Activated CD8-positive, alpha-beta memory T cell treated with anti-CD3 and anti-CD28 coated beads, Interleukin-2, amount 10 ng/mL, durations not matched to agents 7 days and 5 days (primary cell): ENCODE measurements at regions not wholly inside any gene's neighbourhood (a gene's known extent, or its start where the extent isn't known, plus 50 kb on each side); places are given as distances from the start of the nearest gene placed in this dataset.

Experiments
- ATAC-seq: fragments of 150-1000 bp; cut with Tn5 transposase; one replicate; pipeline ENCODE4 v1.10.0; 2021; ENCODE audit warnings: moderate library complexity
- CTCF ChIA-PET: fragments of 350-600 bp; sonication (Branson Sonifier 250); formaldehyde crosslinking; loops from one replicate; lab custom pipeline; 2021; ENCODE audit warnings: antibody characterized with exemption; lab: Charles Lee
- DNase-seq: peaks from one replicate; pipeline ENCODE4 v3.0.0-alpha.2; 2020
- H3K27ac Mint-ChIP-seq: one replicate; pipeline ENCODE4 v1.8.0; 2021; ENCODE audit warnings: mild to moderate bottlenecking, mixed read lengths
- H3K27me3 Mint-ChIP-seq: one replicate; pipeline ENCODE4 v1.8.0; 2021; ENCODE audit warnings: mixed read lengths
- H3K36me3 Mint-ChIP-seq: one replicate; pipeline ENCODE4 v1.8.0; 2021; ENCODE audit warnings: mild to moderate bottlenecking, mixed read lengths
- H3K4me1 Mint-ChIP-seq: one replicate; pipeline ENCODE4 v1.8.0; 2021; ENCODE audit warnings: mixed read lengths
- H3K4me3 Mint-ChIP-seq: one replicate; pipeline ENCODE4 v1.8.0; 2021; ENCODE audit warnings: mild to moderate bottlenecking, moderate library complexity, mixed read lengths
- H3K9me3 Mint-ChIP-seq: one replicate; pipeline ENCODE4 v1.8.0; 2022; ENCODE audit warnings: low read depth, mixed read lengths

DNA sequence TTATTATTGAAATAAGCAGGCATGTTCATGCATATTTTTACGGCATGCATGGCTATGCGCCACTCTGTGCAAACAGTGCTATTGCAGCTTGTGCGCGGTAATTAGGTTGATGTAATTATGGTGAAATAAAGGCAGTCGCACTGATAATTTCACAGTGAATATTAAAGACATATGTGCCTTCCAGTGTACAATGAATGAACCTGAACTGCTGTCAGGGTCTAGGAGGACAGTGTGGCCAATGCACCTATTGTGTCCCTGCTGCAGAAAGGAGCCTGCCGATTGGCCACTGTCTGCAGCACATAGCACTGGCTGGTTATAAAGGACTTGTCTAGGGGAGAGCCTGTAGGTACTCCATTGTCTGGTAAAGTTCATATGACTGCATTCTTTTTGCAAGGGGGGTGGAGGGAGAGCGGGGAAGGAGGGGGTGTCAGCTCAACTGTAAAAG, 340.4 kb downstream of the USP25 start:
- CTCF ChIA-PET, result no interaction called here
- H3K36me3 Mint-ChIP-seq, result no peaks in the 10 kb centered on the region
- H3K4me1 Mint-ChIP-seq, result no peaks in the 10 kb centered on the region
- no peak overlapping the region for H3K27ac Mint-ChIP-seq
- ATAC-seq (no peak), DNase-seq (no peak)
- no peaks in the 10 kb centered on the region for H3K9me3 Mint-ChIP-seq
- no peaks in the 10 kb centered on the region for H3K27me3 Mint-ChIP-seq
- no peak overlapping the region for H3K4me3 Mint-ChIP-seq

DNA sequence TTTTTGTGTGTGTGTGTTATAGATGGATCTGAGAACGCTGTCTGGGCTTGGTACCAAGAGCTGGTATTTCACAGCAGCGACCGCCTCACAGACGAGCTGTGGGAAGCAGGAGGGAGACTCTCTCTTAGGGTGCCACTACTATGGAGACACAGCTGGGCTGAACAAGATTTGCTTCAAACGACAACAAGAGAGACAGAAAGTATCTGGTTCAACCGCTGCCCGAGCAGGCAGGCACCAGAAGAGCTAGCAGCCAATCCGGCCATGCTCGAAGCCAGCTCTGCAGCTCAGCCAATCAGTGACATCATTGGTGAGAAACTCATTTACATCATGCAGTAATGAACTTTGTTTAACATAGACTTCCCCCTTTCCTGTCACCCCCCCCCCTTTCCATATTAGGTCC, 341.3 kb downstream of the USP25 start:
- H3K9me3 Mint-ChIP-seq, result no peaks in the 10 kb centered on the region
- no peaks in the 10 kb centered on the region for H3K36me3 Mint-ChIP-seq
- DNase-seq (no peak), ATAC-seq (no peak)
- H3K4me3 Mint-ChIP-seq, result no peak overlapping the region
- CTCF ChIA-PET, result no interaction called here
- H3K27ac Mint-ChIP-seq, result no peak overlapping the region
- no peaks in the 10 kb centered on the region for H3K4me1 Mint-ChIP-seq
- H3K27me3 Mint-ChIP-seq, result no peaks in the 10 kb centered on the region

DNA sequence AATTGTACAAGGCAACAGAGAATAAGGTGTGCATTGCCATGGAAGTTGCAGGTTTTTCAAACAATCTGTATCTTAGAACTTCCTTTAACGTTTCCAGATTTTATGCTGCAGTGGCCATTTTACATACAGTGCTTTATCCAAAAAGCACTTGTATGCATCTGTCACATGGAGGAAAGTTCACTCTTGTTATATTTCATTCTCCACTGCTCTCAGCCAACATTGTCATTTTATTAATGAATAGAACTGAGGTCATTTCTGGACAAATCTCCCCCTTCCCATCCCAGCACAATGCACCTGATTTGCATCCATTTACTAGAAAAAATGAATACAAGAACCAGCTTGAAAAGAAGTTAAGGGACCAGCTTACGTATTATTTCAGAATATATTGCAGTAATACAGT, 342.0 kb downstream of the USP25 start:
- no peaks in the 10 kb centered on the region for H3K27me3 Mint-ChIP-seq
- no peak overlapping the region for H3K4me3 Mint-ChIP-seq
- no peaks in the 10 kb centered on the region for H3K4me1 Mint-ChIP-seq
- no peaks in the 10 kb centered on the region for H3K36me3 Mint-ChIP-seq
- H3K9me3 Mint-ChIP-seq, result no peaks in the 10 kb centered on the region
- CTCF ChIA-PET, result no interaction called here
- no peak overlapping the region for H3K27ac Mint-ChIP-seq
- DNase-seq, result no peak
- ATAC-seq, result no peak

DNA sequence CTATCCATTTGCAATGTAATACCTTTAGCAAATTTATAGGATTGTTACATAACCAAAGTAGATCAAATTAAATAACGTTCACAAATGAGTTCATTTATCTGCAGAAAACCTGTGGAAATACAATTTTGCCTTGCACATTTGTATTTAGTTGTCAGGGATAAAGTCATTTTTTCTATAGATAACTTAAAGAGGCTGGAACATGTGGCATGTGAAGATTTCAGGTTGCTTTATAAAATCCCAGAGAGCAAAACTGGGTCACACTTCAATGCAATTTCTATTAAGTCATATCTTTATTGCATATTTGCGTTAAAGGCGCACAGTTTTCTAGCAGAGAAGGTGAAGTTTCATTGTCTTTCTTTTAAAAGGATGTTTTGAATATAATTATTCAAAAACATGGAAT, 342.4 kb downstream of the USP25 start:
- ATAC-seq, result no peak
- Mint-ChIP-seq H3K4me3 (no peak overlapping the region), H3K9me3 (no peaks in the 10 kb centered on the region), H3K36me3 (no peaks in the 10 kb centered on the region), H3K27ac (no peak overlapping the region), H3K27me3 (no peaks in the 10 kb centered on the region), H3K4me1 (no peaks in the 10 kb centered on the region)
- CTCF ChIA-PET, result no interaction called here
- no peak for DNase-seq

DNA sequence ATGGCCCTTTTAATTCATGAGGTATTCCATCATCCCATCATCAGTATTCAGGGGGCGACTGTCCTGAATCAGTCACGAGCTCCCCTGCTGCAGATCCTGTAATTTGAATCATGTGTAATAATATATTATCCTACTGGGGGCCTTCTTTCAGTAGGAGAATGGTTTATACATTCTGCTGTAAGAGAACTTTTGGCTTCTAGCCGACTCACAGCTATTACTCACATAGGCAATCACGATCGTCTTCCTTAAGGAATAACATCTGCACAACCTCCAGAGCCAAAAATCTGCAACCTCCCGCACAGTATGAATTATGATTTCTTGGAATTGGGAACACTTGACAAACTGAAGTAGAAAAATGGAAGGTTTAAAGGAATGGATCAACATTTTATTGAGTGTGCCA, 343.0 kb downstream of the USP25 start:
- no peak overlapping the region for H3K27ac Mint-ChIP-seq
- no peak overlapping the region for H3K4me3 Mint-ChIP-seq
- no peaks in the 10 kb centered on the region for H3K9me3 Mint-ChIP-seq
- ATAC-seq (no peak), DNase-seq (no peak)
- no peaks in the 10 kb centered on the region for H3K4me1 Mint-ChIP-seq
- CTCF ChIA-PET, result no interaction called here
- H3K36me3 Mint-ChIP-seq, result no peaks in the 10 kb centered on the region
- H3K27me3 Mint-ChIP-seq, result no peaks in the 10 kb centered on the region

DNA sequence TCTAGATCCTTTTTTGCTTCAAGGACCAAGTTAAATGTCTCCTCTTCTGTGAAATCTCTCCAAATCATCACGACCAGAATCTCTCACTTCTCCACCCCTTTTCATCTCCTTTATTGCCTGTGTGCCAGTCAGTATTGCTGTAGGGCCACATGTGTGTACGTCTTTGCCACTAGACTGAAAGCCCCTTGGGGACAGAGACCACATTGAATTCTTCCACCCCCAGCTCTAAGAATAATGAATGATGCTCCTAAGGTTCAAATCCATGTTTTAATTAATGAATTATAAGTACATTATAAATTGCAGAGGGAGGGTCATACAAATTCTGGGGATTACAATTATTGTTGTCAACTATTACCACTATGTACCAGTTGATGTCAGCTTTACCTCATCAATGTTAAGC, 343.8 kb downstream of the USP25 start:
- H3K4me3 Mint-ChIP-seq, result no peak overlapping the region
- DNase-seq, result no peak
- H3K27ac Mint-ChIP-seq, result no peak overlapping the region
- no peaks in the 10 kb centered on the region for H3K36me3 Mint-ChIP-seq
- H3K4me1 Mint-ChIP-seq, result no peaks in the 10 kb centered on the region
- ATAC-seq, result no peak
- no peaks in the 10 kb centered on the region for H3K9me3 Mint-ChIP-seq
- no peaks in the 10 kb centered on the region for H3K27me3 Mint-ChIP-seq
- CTCF ChIA-PET, result no interaction called here

DNA sequence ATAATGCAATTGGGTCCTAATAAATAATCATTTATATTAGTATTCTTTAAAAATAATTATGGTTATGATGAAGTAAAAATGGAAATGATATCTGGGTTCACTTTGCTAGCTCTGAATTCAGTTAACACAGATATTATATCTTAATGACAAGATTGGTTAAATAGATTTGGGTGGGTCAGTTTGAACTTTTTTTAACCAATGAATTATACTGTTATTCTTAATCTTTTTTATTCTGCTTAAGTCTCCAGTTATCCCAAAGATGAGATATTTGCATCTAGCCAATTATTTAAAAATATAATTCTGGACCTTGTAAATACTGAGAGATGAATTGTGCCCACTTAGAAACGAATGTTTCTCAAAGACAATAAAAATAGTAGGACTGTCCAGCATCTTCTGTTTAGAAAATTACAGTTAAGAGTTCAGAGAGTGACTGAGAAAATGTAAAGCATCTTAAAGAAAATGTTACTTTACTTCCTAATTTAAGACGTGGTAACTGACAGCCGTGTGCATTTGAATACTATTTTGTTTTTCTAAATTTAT, 345.2 kb downstream of the USP25 start:
- CTCF ChIA-PET, result no interaction called here
- no peaks in the 10 kb centered on the region for H3K27me3 Mint-ChIP-seq
- no peak overlapping the region for H3K27ac Mint-ChIP-seq
- H3K36me3 Mint-ChIP-seq, result no peaks in the 10 kb centered on the region
- DNase-seq (no peak), ATAC-seq (no peak)
- H3K9me3 Mint-ChIP-seq, result no peaks in the 10 kb centered on the region
- H3K4me1 Mint-ChIP-seq, result no peaks in the 10 kb centered on the region
- H3K4me3 Mint-ChIP-seq, result no peak overlapping the region

DNA sequence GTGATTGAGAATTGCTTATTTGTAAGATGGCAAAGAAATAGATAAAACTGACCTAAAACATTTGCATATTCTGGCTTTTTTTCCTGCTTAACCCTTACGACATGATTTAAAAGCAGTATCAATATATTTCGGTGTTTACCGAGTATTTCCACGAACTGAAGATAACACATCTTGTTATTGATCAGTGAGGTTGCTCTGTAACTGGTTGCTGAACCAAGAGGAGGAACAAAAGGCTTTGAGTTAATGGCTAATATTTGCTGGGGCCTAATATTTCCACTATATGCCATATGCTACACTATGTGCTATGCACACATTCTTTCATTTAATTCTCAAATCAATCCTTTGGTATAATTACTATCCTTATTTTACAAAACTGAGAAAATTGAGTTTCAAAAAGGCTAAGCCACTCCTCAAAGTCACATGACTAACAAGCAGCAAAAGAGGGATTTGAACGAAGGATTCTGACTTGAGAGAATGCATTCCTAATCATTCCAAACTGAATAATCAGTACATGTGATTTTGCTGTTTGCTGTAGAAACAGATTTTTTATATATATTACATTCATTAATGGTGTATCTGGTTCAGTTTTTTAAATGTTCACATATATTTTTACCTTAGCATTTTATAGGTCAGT, 346.0 kb downstream of the USP25 start:
- H3K4me3 Mint-ChIP-seq, result no peak overlapping the region
- no peak for DNase-seq
- no peaks in the 10 kb centered on the region for H3K9me3 Mint-ChIP-seq
- CTCF ChIA-PET, result no interaction called here
- H3K27me3 Mint-ChIP-seq, result no peaks in the 10 kb centered on the region
- H3K36me3 Mint-ChIP-seq, result no peaks in the 10 kb centered on the region
- no peak overlapping the region for H3K27ac Mint-ChIP-seq
- H3K4me1 Mint-ChIP-seq, result no peaks in the 10 kb centered on the region
- no peak for ATAC-seq

DNA sequence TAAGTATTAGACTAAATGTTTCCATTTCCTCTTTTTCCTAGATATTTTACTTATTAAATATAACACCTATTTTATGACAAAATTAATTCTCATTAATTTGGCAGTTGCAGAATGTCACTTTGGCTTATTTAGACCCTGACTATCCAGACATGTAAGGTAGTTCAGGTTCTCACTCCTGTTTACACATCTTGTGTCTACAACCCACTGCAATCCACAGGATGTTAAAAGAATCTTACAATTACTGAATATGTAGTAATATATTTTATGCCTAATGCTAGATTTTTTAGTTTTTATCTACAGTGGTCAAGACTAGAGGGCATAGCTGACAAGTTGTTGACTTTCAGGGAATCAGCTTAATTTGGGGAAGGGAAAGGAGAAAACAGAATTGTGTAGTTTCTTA, 346.7 kb downstream of the USP25 start:
- CTCF ChIA-PET, result no interaction called here
- H3K27ac Mint-ChIP-seq, result no peak overlapping the region
- H3K27me3 Mint-ChIP-seq, result no peaks in the 10 kb centered on the region
- H3K4me3 Mint-ChIP-seq, result no peak overlapping the region
- ATAC-seq, result no peak
- no peaks in the 10 kb centered on the region for H3K4me1 Mint-ChIP-seq
- no peak for DNase-seq
- H3K36me3 Mint-ChIP-seq, result no peaks in the 10 kb centered on the region
- H3K9me3 Mint-ChIP-seq, result no peaks in the 10 kb centered on the region

DNA sequence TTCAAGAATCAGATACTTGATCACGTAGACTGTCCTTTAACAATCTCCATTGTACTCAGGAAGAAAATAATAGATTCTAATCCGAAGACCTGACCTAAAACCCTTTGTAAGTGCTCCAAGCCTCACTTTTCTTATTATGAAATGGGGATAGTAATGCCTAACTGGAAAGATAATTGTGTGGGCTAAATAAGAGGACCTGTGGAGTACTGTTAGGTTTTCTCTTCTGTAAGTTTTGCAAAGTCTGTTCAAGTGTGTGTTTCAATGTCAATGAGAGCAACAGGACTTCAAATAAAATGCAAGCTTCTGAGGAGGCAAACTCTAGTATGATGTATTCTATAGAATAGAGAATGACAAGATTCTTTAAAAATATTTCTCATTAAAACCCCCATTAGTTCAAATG, 348.6 kb downstream of the USP25 start:
- Mint-ChIP-seq H3K9me3 (no peaks in the 10 kb centered on the region), H3K27ac (no peak overlapping the region)
- CTCF ChIA-PET, result no interaction called here

DNA sequence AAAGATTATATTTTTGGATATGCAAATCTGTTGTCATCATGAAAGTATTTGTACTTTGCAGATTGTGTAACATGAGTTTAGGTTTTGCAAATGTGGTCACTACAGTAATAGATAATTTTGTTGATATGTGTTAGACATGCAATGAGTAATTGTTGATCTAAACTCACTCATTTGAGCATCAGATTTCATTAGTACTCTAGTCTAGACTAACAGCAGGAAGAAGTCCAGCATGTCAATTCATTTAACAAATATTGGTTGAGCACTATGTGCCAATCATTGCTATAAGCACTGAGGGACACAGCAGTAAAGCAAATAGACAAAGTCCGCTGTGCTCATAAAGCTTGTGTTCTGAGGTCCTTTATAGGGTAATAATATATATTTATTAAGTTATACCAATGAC, 350.0 kb downstream of the USP25 start:
- Mint-ChIP-seq H3K4me1 (no peaks in the 10 kb centered on the region), H3K9me3 (no peaks in the 10 kb centered on the region), H3K4me3 (no peak overlapping the region), H3K36me3 (no peaks in the 10 kb centered on the region), H3K27me3 (no peaks in the 10 kb centered on the region), H3K27ac (no peak overlapping the region)
- CTCF ChIA-PET, result no interaction called here
- DNase-seq (no peak), ATAC-seq (no peak)

More for the DNA sequence above, 348.6 kb downstream of the USP25 start:
- Mint-ChIP-seq H3K27me3 (no peaks in the 10 kb centered on the region), H3K36me3 (no peaks in the 10 kb centered on the region), H3K4me3 (no peak overlapping the region), H3K4me1 (no peaks in the 10 kb centered on the region)
- ATAC-seq, result no peak
- no peak for DNase-seq

DNA sequence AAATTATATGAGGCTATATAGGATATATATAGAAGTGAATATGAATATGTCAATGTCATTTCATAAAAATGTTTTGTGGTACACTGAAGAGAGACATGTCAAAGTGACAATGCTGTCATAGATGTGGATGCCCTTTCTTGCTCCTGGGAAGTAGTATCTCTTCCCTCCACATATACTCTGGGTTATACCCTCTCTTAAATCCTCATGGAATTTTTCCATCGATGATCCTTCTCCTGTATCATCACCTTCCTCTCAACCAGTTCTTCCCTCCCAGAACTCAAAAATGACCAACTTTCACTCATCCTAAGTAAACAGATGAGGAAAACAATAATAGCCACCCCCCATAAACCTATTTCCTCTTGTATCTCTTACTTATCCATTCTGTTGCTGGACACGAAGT, 351.5 kb downstream of the USP25 start:
- Mint-ChIP-seq H3K27ac (no peak overlapping the region), H3K36me3 (no peaks in the 10 kb centered on the region), H3K9me3 (no peaks in the 10 kb centered on the region), H3K4me1 (no peaks in the 10 kb centered on the region), H3K4me3 (no peak overlapping the region), H3K27me3 (no peaks in the 10 kb centered on the region)
- CTCF ChIA-PET, result no interaction called here
- no peak for DNase-seq
- no peak for ATAC-seq

DNA sequence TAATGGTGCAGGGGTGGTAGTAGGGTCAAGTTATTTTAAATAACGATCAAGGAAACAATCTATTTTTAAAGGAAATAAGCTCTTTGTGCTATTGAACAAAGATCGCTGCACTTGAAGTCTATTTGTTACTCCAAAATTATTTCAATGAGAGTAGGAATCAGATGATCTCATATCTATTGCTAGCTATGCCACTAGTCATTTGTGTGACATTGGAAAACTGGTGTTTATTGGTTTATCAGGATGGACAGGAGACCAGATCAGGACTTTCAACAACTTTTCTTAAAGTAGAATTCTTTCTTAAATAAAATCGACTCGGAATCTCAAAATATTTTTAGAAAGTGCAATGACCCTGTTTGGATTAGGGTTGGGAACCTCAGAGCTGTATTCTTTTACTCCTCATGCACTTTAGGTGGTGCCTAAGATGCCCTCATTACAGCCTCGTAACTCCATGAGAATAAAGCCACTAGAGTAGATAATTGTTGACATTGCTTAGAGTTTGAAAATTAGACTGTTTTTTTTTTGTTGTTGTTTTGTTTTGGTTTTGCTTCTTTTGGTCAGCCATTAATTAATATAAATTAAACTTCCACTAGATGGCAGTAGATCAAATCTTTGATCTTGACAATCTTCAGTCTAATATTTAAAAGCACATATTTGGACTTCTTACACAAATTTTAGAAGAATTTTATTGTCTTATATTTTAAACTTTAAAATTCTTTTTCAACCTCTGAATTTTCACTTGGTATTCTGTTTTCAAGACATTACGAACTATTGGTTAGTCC, 352.4 kb downstream of the USP25 start:
- CTCF ChIA-PET, result interaction anchor here (1.1 kb wide), 1 partner anchor 42 kb away, joined by 3 read pairs; no protein-coding TSS in a partner anchor
- ATAC-seq (no peak), DNase-seq (no peak)
- H3K4me3 Mint-ChIP-seq, result no peak overlapping the region
- H3K4me1 Mint-ChIP-seq, result no peaks in the 10 kb centered on the region
- H3K9me3 Mint-ChIP-seq, result no peaks in the 10 kb centered on the region
- no peak overlapping the region for H3K27ac Mint-ChIP-seq
- no peaks in the 10 kb centered on the region for H3K36me3 Mint-ChIP-seq
- no peaks in the 10 kb centered on the region for H3K27me3 Mint-ChIP-seq

DNA sequence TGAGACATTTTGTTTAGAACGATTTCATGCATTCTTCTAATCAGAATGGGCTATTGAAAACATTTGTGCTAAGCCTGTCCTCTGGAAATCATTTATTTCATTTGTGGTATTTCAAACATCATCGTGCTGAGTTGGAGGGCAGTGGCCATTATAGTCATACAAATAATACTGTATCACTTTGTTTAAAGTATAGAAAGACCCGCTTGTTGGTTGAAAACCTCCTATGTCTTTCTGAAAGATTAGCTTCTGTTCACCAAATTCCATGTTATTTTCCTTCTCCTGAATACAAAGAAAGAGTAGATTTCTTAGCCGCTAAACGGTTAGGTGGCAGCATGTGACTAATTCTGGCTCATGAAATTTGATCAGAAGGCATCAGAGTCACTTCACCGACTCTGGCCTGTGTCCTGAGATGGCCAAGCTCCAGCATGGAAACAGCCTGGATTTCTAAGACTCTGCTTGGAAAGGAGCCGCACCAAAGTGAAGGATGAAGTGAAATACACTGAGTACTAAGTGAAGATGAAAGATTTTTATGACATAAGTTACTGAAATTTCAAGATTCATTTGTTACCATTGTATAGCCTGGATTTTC, 355.1 kb downstream of the USP25 start:
- Mint-ChIP-seq H3K27ac (no peak overlapping the region), H3K4me3 (no peak overlapping the region), H3K9me3 (no peaks in the 10 kb centered on the region), H3K4me1 (no peaks in the 10 kb centered on the region), H3K27me3 (no peaks in the 10 kb centered on the region), H3K36me3 (no peaks in the 10 kb centered on the region)
- ATAC-seq (no peak), DNase-seq (no peak)
- CTCF ChIA-PET, result no interaction called here
